ACHN (cell line): ENCODE measurements at regions not wholly inside any gene's neighbourhood (a gene's known extent, or its start where the extent isn't known, plus 50 kb on each side); places are given as distances from the start of the nearest gene placed in this dataset.

Experiments used
- DNase-seq: peaks from one replicate; pipeline ENCODE4 v3.0.0-alpha.2; 2015
- in situ Hi-C: cut with HindIII; loops from 2 replicates; pipeline ENCODE4 v1.10.0; 2017; ENCODE audit warnings: low sequenced_read_pairs, low pct_ligation_motif_present, low pct_unique_long_range_greater_than_20kb

DNA sequence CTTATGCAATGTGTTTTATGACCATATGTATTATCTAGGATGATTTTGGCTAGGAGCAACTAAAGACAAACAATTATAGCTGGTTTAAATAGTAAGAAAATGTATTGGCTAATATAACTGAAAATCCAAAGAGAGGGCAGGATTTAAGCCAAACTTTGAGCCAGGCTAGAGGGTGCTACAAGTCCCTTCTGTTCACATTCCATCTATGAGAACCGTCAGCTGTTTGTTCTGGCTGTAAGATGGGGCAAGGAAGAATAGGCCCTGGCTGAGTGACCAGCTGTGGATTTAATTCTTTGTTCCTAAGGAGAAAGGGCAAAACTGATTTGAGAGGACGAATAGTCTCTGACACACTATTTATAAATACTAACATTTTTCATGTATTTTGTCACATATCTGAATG, 79.2 kb upstream of the UGT8 start:
- in situ Hi-C loops, result no loop called here
- DNase-seq, result no peak

DNA sequence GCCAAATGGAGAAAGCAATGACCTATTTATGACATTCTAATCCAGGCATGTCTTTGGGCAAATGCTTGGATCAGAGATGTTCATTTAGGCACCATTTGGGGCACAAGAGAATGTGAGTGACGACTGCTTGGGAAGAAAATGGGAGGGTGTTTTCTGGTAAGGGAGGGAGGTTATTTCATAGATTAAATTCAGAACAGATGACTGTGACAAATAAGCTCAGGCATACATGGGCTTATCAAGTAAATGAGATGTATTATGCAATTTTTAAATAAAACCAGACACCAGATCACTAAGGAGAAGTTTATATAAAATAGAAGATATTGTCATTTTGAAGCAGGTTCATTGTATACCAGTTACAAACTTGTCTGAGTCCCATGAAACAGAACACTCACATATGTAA, 71.4 kb upstream of the UGT8 start:
- in situ Hi-C loops, result no loop called here
- no peak for DNase-seq

DNA sequence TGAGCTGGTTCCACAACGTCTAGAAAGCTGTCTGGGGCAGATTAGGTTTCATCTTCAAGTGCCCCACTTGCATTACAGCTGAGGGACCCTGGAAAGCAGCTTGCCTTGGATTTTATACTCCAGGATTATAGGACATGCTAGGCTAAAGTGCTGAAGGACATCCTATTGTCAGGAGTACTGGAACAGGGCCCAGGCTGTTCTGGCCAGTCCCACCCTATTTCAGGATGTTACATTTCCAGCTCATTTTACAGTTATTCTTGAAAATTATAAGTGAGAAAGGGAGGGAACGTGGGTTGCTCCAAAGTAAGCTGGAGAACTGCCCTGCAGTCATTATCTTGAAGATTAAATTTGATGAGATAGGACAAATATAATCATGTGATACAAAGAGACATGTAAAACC, 71.0 kb upstream of the UGT8 start:
- no peak for DNase-seq
- in situ Hi-C loops, result no loop called here

GRCh38 chr4:114535725-114536124, 62.9 kb upstream of the UGT8 start:
- in situ Hi-C loops, result no loop called here
- no peak for DNase-seq

- in situ Hi-C loops, result no loop called here
- DNase-seq, result no peak
Observed at GRCh38 chr4:114537352-114537751, 61.3 kb upstream of the UGT8 start.

GRCh38 chr4:114538012-114538617, 60.5 kb upstream of the UGT8 start:
- DNase-seq, result no peak
- in situ Hi-C loops, result no loop called here

GRCh38 chr4:114539985-114540384, 58.6 kb upstream of the UGT8 start:
- DNase-seq, result no peak
- in situ Hi-C loops, result no loop called here

GRCh38 chr4:114547340-114548134, 51.1 kb upstream of the UGT8 start:
- no peak for DNase-seq
- in situ Hi-C loops, result no loop called here
